Testis (tissue), 2 donors: ENCODE measurements at regions not wholly inside any gene's neighbourhood (a gene's known extent, or its start where the extent isn't known, plus 50 kb on each side); places are given as distances from the start of the nearest gene placed in this dataset.
A peak's percentile ranks its signal among the peaks of the same experiment; 100 is the strongest.

Experiments used
- DNase-seq: peaks from one replicate; pipeline ENCODE4 v3.0.0-alpha.2; 2019
- H3K27ac ChIP-seq, 2 donors: fragments of 200-600 bp; sonication (generic); one replicate each; pipeline ENCODE4 v1.5.1; 2019
- H3K27me3 ChIP-seq: fragments of 200-600 bp; sonication (generic); one replicate; pipeline ENCODE4 v1.5.1; 2019
- H3K36me3 ChIP-seq: fragments of 200-600 bp; sonication (generic); one replicate; pipeline ENCODE4 v1.5.1; 2017; ENCODE audit warnings: low read depth; ENCODE audit errors: missing control alignments
- H3K4me1 ChIP-seq: fragments of 200-600 bp; sonication (generic); one replicate; pipeline ENCODE4 v1.5.1; 2019
- H3K4me3 ChIP-seq, 2 donors: fragments of 200-600 bp; sonication (generic); one replicate each; pipeline ENCODE4 v1.5.1; 2017 to 2019
- H3K9me3 ChIP-seq: fragments of 200-600 bp; sonication (generic); one replicate; pipeline ENCODE4 v1.5.1; 2017
- POLR2A ChIP-seq: fragments of 450-650 bp; IDR thresholded peaks from one replicate; pipeline ENCODE4 v1.6.1; 2017; ENCODE audit warnings: antibody characterized with exemption, mild to moderate bottlenecking, moderate library complexity
- WGBS, 2 donors: methylation state at CpG; one replicate each; pipeline ENCODE4 v1.1.5; 2018; 5-methylcytosine and 5-hydroxymethylcytosine counted together
- intact Hi-C: fragments of 100-400 bp; cut with DNase I; formaldehyde crosslinking; loops from one replicate; pipeline ENCODE4 v1.15.1; 2023; ENCODE audit warnings: low total_unique reads
- TF ChIP-seq, protein P1 (sequence below), 3 experiments: fragments of 450-650 bp in 2 of 3; fragments of 200-600 bp in 1 of 3; sonication (generic) in 1 of 3; IDR thresholded peaks; one replicate each; pipeline ENCODE4 v1.5.1; 2016 to 2019; ENCODE audit warnings: antibody characterized with exemption in 3 of 3, mild to moderate bottlenecking in 2 of 3, moderate library complexity in 1 of 3

DNA sequence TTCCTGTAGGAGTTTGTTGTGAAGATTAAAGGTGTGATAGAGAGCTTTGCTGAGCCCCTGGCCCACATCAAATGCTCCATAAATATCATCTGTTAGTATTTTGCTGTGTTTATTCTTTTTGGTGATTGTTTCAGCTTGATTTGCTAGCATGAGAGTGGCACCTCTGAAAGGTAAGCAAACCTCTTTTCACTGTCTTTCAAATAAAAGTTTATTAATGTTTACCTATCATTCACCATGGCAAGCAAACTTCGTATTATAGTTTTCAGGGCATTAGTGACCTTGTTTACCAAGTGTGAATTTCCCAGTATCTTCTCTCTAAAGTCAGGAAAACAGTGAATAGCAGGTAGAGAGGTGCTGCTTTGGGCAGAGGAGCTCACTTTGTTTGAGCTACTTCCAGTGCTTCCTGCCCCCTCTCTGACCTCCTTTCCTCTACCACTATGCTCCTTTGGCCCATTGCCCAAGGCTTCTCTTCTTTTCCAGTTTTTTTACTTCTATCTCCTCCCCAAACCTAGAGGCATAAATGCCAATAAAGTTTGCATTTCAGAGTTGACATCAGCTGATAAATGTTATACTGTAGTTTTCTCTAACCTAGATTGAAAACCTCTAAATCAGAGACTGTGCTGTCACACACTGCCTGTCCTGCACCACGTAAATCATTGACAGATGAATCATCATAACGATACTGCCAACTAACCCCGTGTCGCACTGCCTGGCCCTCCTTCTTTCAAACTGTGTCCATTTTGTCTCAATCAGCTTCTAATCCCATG, 569.0 kb downstream of the TUSC7 start:
- Histone ChIP-seq H3K27me3 (no peaks in the 10 kb centered on the region), H3K9me3 (no peaks in the 10 kb centered on the region), H3K4me1 (peaks cover 19% of the 10 kb centered on the region), H3K36me3 (no peaks in the 10 kb centered on the region), H3K4me3 (no peak overlapping the region), H3K27ac (no peak overlapping the region)
- TF ChIP-seq POLR2A, result no peak
- TF ChIP-seq, protein P1, sequence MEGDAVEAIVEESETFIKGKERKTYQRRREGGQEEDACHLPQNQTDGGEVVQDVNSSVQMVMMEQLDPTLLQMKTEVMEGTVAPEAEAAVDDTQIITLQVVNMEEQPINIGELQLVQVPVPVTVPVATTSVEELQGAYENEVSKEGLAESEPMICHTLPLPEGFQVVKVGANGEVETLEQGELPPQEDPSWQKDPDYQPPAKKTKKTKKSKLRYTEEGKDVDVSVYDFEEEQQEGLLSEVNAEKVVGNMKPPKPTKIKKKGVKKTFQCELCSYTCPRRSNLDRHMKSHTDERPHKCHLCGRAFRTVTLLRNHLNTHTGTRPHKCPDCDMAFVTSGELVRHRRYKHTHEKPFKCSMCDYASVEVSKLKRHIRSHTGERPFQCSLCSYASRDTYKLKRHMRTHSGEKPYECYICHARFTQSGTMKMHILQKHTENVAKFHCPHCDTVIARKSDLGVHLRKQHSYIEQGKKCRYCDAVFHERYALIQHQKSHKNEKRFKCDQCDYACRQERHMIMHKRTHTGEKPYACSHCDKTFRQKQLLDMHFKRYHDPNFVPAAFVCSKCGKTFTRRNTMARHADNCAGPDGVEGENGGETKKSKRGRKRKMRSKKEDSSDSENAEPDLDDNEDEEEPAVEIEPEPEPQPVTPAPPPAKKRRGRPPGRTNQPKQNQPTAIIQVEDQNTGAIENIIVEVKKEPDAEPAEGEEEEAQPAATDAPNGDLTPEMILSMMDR (IDR thresholded peaks at IDR 0.05), result no peak
- peak; percentile 16 for DNase-seq
- 41 to 50% methylated on average over 5 of the region's 5 CpGs for WGBS, 2 donors
- intact Hi-C loops, result no loop called here

DNA sequence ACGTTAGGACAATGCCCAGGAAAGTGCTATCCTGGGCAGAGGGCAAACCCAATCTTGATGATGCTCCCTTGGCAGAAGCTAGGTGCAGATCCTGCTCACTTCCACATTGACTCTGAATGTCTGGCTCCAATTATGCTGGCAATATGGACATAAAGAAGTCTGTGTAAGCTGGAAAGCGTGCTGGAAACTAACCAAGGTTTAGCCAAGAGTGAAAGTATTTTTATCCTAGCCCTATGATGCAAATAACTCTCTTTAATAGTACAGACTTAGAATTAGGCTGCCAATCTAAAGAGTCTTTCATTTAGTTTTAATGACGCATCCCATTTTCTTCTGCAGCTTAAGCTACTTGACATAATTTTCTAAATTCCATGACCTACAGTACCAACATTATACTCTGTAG, 571.8 kb downstream of the TUSC7 start:
- Histone ChIP-seq H3K27ac (peak overlapping the region in 1 of 2 donors; percentile 43), H3K4me3 (no peak overlapping the region), H3K4me1 (peaks cover 23% of the 10 kb centered on the region), H3K27me3 (no peaks in the 10 kb centered on the region), H3K36me3 (no peaks in the 10 kb centered on the region), H3K9me3 (no peaks in the 10 kb centered on the region)
- TF ChIP-seq, protein P1 (IDR thresholded peaks at IDR 0.05), result no peak
- TF ChIP-seq POLR2A, result no peak
- intact Hi-C loops, result no loop called here
- WGBS, 2 donors, result 63 to 69% methylated on average over 3 of the region's 3 CpGs
- no peak for DNase-seq

GRCh38 chr3:117282566-117282965, 573.0 kb downstream of the TUSC7 start:
- H3K36me3 ChIP-seq, result no peaks in the 10 kb centered on the region
- H3K27ac ChIP-seq, result no peak overlapping the region
- no peaks in the 10 kb centered on the region for H3K27me3 ChIP-seq
- 80% methylated on average over 4 of the region's 4 CpGs for WGBS, 2 donors
- intact Hi-C loops, result no loop called here
- no peak for TF ChIP-seq POLR2A
- TF ChIP-seq, protein P1 (IDR thresholded peaks at IDR 0.05), result no peak
- no peak overlapping the region for H3K4me3 ChIP-seq
- no peak for DNase-seq
- H3K9me3 ChIP-seq, result no peaks in the 10 kb centered on the region
- H3K4me1 ChIP-seq, result peaks cover 23% of the 10 kb centered on the region

DNA sequence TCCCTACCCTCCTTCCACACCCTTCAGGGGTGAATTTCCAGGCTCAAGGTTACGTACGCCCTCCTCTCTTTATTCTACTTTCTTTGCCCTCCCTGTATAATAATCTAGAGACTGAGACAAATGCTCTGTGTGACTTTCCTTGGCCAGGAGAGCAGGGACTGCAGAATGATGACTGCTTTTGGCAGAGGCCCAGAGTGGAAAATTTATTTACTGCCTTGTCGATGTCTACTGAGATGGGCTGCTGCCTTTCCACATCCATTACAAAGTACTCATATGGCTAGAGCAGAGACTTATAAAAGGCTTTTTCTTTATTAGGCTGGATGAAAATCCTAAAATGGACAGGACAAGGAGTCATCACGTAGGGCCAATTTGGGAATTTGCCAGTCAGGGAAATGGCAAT, 576.2 kb downstream of the TUSC7 start:
- DNase-seq, result no peak
- TF ChIP-seq, protein P1 (IDR thresholded peaks at IDR 0.05), result no peak
- no peak for TF ChIP-seq POLR2A
- H3K36me3 ChIP-seq, result no peaks in the 10 kb centered on the region
- peaks cover 13% of the 10 kb centered on the region for H3K4me1 ChIP-seq
- intact Hi-C loops, result no loop called here
- no peaks in the 10 kb centered on the region for H3K9me3 ChIP-seq
- no peak overlapping the region for H3K4me3 ChIP-seq
- H3K27me3 ChIP-seq, result no peaks in the 10 kb centered on the region
- no peak overlapping the region for H3K27ac ChIP-seq
- WGBS, 2 donors, result 41 to 42% methylated on average over 4 of the region's 4 CpGs

- TF ChIP-seq POLR2A, result no peak
- TF ChIP-seq, protein P1 (IDR thresholded peaks at IDR 0.05), result no peak
- Histone ChIP-seq H3K27me3 (no peaks in the 10 kb centered on the region), H3K27ac (no peak overlapping the region), H3K36me3 (no peaks in the 10 kb centered on the region), H3K4me1 (peaks cover 6% of the 10 kb centered on the region), H3K9me3 (no peaks in the 10 kb centered on the region), H3K4me3 (no peak overlapping the region)
- DNase-seq, result no peak
- intact Hi-C loops, result no loop called here
Observed at GRCh38 chr3:117286488-117286887, 576.9 kb downstream of the TUSC7 start.
